Bronchial epithelial cell (primary cell): ENCODE measurements at regions not wholly inside any gene's neighbourhood (a gene's known extent, or its start where the extent isn't known, plus 50 kb on each side); places are given as distances from the start of the nearest gene placed in this dataset.

Source experiments
- DNase-seq: peaks from one replicate; pipeline ENCODE4 v3.0.0-alpha.2; 2010; ENCODE audit warnings: low read depth
- FAIRE-seq: peaks from 2 replicates; lab custom pipeline; 2011; peaks lifted over from hg19 to GRCh38; lab: Jason Lieb, UNC
- H3K27me3 ChIP-seq: 2 replicates; pipeline ENCODE4 v1.5.1; 2011; ENCODE audit warnings: low read length; ENCODE audit not compliant: control insufficient read depth, insufficient read depth
- H3K36me3 ChIP-seq: 2 replicates; pipeline ENCODE4 v1.5.1; 2011; ENCODE audit warnings: low read length; ENCODE audit not compliant: control insufficient read depth, insufficient read depth
- H3K4me3 ChIP-seq: 2 replicates; pipeline ENCODE4 v1.5.1; 2011; ENCODE audit warnings: mild to moderate bottlenecking, low read depth, low read length, control low read depth
- CTCF ChIP-seq: IDR thresholded peaks from 2 replicates; pipeline ENCODE4 v1.5.1; 2011; ENCODE audit warnings: mild to moderate bottlenecking, moderate library complexity, low read length, control low read depth, inconsistent platforms; ENCODE audit not compliant: insufficient read depth, severe bottlenecking

- no peak for FAIRE-seq
- H3K36me3 ChIP-seq: no peaks in the 10 kb centered on the region
- no peak for TF ChIP-seq CTCF
- H3K4me3 ChIP-seq: no peak overlapping the region
- no peaks in the 10 kb centered on the region for H3K27me3 ChIP-seq
- no peak for DNase-seq
These were observed 102.7 kb downstream of the RASSF10 start for GRCh38 chr11:13111813-13112130.

- TF ChIP-seq CTCF: peak; percentile 50
- Histone ChIP-seq H3K36me3 (no peaks in the 10 kb centered on the region), H3K4me3 (no peak overlapping the region), H3K27me3 (no peaks in the 10 kb centered on the region)
- DNase-seq (no peak), FAIRE-seq (no peak)
These were observed 105.7 kb downstream of the RASSF10 start for GRCh38 chr11:13114566-13115379.

GRCh38 chr11:13115380-13115675 is 106.2 kb downstream of the RASSF10 start:
- no peak for DNase-seq
- no peak for FAIRE-seq
- H3K36me3 ChIP-seq: no peaks in the 10 kb centered on the region
- H3K4me3 ChIP-seq: no peak overlapping the region
- H3K27me3 ChIP-seq: no peaks in the 10 kb centered on the region
- no peak for TF ChIP-seq CTCF

GRCh38 chr11:13116491-13116890 is 107.4 kb downstream of the RASSF10 start:
- DNase-seq (no peak), FAIRE-seq (no peak)
- no peak for TF ChIP-seq CTCF
- H3K36me3 ChIP-seq: no peaks in the 10 kb centered on the region
- no peak overlapping the region for H3K4me3 ChIP-seq
- no peaks in the 10 kb centered on the region for H3K27me3 ChIP-seq

GRCh38 chr11:13117344-13117743 is 108.2 kb downstream of the RASSF10 start:
- H3K27me3 ChIP-seq: no peaks in the 10 kb centered on the region
- FAIRE-seq (no peak), DNase-seq (peak; percentile 67)
- H3K4me3 ChIP-seq: no peak overlapping the region
- H3K36me3 ChIP-seq: no peaks in the 10 kb centered on the region
- TF ChIP-seq CTCF: no peak

GRCh38 chr11:13118194-13118593 is 109.1 kb downstream of the RASSF10 start:
- FAIRE-seq: no peak
- peak; percentile 84 for DNase-seq
- Histone ChIP-seq H3K36me3 (no peaks in the 10 kb centered on the region), H3K4me3 (no peak overlapping the region), H3K27me3 (no peaks in the 10 kb centered on the region)
- no peak for TF ChIP-seq CTCF
